Islet of Langerhans (tissue), 1 donor: ENCODE measurements at regions not wholly inside any gene's neighbourhood (a gene's known extent, or its start where the extent isn't known, plus 50 kb on each side); places are given as distances from the start of the nearest gene placed in this dataset.
A peak's percentile ranks its signal among the peaks of the same experiment; 100 is the strongest.
"Not testable (repeated sequence)": the region's sequence is repeated elsewhere in the genome, so short reads cannot be mapped to it uniquely, and the experiment has no call there.

Source experiments
- FAIRE-seq: peaks from one replicate; lab custom pipeline; 2011; peaks lifted over from hg19 to GRCh38; lab: Jason Lieb, UNC

DNA sequence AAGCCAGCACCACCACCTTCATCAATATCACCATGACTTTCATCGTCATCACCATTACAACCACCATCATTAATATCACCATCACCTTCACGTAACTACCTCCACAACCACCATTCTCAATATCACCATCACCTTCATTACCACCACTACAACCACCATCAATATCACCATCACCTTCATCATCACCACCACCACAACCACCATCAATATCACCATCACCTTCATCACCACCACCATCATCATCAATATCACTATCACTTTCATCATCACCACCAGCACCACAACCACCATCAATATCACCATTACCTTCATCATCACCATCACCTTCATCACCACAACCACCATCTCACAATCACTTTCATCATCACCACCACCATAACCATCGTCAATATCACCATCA, 225.3 kb upstream of the SULF2 start:
- no peak for FAIRE-seq

DNA sequence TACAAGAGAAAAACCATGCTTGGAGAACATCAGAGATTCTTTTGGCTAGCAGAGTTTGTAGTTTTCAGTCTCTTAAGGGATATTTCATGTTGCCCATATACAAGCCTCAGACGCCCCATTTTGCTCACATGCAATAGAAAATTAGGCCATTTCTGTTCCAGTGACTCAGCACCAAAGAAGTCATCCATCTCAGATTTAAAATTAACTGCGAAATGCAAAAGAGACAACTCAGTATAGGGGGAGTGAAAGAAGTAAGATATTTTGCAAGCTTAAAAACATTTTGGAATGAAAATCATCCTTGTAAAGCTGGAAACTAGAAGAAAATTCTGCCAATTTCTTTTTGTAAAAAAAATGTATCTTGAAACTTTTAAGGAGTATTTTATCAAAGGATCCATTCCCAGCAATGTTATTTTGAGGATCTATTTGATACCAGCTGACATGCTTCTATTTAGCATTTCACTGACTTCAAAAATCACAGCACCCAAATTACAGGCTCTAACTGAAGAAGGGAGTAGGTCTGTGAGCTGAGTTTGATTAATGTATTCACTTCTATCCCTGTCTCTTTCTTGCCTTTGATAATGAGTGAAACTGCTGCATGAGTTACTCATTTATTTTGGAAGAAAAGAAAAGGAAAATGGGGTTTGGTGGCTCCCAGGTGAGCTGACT, 223.7 kb upstream of the SULF2 start:
- FAIRE-seq: no peak

DNA sequence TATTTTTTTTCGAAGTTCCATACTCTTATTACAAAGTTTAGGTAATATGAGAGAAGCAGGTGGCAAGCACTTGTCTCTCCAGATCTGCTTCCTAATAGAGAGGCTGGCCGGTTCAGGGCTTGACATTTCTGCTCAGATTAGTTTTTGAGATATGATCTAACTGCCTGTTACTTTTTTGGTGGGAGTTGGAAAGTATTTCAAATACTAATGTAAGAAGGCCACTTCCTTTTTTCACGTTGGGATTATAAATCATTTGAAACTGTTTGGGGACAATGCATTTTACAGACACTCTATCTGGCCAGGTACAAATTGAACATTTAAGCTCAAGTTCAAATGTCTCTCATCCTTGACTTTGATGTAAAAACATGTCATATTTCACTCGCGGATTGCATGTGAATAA, 222.1 kb upstream of the SULF2 start:
- FAIRE-seq: no peak

DNA sequence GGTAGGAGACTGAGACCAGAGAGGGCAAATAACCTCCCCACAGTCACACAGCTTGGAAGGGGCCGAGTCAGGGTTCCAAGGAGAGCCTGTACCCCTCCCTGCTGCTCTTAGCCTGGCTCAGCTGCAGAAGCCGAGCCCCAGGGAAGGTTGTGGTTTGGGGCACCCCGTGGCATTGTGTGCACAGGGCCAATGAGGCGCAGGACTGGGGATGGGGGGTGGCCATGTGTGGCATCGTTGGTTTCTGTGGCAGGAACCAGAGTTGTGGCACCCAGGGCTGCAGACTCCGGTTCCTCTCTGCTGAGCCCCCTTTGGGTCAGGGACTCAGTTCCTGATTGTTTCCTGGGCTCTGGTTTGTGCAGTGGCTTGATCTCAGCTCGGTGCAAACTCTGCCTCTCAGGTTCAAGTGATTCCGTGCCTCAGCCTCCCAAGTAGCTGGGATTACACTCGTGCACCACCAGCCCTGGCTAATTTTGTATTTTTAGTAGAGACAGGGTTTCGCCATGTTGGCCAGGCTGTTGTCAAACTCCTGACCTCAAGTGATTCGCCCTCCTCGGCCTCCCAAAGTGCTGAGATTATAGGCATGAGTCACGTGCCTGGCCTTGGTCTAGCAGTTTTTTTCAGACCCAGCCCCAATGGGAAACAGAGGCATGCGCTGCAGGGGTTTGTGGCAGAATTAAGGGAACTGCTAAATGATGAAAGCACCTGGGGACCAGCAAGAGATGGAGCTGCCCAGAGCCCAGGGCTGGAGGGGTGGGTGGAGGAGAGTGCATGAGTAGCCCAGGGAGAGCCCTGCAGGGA, 221.0 kb upstream of the SULF2 start:
- no peak for FAIRE-seq

DNA sequence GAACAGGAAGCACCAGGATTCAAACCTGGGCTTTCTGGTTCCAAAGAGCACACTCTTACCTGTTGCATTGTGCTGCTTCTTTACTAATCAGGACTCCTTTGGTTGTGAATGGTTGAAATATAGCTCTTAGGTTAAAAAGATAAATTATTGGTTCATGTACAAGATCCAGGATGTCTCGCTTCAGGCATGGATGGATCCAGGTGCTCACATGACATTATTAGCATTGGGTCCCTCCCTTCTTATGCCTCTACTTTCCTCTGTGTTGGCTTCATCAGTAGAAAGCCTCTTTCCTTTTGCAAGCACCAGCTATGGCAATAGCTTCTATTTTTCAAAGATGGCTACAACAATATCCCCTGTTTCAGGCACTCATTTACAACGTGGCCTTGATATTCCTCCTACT, 217.7 kb upstream of the SULF2 start:
- no peak for FAIRE-seq

DNA sequence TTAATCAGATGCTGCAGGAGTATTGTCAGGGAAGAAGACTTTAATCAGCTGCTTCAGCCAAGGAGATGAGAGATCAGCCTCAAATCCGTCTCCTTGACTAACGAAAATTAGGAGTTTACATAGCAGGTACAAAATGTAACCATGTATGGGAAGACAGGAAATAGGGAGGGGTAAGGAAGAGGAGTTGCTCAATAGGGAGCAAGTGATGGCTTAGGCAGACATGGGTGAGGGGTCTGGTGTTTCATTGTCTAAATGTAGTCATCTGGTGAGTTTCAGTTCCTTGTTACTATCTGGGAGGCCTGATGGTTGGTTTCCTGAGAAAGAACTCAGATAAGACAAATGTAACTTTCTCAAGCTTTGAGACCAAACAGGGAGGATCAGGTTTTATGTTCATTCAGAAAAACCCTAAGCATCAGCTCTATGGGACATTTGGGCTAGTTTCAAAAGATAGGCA, 217.3 kb upstream of the SULF2 start:
- no peak for FAIRE-seq

DNA sequence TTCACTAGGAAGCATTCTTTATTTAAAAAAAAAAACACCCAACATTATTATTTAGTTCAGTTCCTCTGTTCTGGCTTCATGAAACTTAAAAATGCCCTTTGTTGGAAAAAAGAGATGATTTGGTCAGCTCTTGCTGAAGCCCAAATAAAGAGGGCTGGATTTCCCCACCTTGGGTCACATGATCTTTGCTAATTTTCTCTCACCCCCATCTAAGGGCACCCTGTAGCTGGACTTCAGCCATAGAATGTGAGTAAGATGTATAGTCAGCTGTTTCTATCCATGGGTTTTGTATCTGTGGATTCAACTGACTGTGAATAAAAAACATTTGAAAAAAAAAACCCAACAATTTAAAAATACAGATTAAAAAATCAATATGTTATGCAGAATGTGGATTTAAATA, 213.9 kb upstream of the SULF2 start:
- no peak for FAIRE-seq

DNA sequence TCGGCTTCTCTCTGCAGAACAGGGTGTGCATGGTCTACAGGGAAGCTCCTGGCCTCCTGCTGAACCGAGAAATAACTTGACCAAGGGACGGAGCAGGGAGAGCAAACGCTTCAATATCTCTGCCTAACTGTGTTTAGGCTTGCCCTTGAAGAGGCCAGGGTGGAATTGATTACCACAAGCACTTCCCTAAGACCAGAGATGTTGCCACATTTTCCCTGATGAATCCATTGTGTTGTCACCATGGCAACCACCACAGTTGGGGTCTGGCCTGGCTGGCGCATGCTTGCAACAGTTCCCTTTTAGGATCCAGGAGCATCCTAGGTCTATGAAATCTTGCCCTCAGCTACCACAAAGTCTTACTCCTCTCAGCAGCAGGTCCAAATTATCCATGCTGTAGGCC, 213.5 kb upstream of the SULF2 start:
- FAIRE-seq: no peak

DNA sequence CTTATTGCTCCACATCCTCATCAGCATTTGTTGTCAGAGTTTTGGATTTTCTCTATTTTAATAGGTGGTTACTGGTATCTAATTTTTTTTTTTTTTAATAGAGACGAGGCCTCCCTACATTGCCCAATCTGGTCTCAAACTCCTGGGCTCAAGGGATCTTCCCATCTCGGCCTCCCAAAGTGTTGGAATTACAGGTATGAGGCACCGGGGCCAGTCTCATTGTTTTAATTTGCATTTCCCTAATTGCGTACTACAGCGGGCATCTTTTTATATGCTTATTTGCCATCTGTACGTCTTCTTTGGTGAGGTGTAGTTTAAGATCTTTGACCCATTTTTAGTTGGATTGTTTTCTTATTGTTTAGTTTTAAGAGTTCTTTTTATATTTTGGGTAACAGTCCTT, 210.4 kb upstream of the SULF2 start:
- FAIRE-seq: no peak

DNA sequence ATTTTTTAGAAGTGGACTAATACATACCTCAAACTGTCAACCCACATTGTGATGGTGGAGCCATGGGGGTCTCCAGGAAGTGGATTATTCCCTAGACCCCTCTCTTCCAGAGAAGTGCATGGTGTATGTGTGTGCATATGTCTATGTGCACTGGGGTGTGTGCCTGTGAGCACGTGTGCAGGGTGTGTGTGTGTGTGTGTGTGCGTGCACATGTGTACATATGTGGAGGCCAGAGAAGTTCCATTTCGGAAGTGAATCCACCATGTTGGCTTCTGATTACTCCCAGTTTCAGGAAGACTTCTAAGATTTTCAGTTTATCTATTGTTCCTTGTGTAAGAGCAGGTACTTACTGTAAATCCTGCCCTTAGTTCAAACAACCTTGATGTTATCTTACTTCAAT, 208.5 kb upstream of the SULF2 start:
- no peak for FAIRE-seq

DNA sequence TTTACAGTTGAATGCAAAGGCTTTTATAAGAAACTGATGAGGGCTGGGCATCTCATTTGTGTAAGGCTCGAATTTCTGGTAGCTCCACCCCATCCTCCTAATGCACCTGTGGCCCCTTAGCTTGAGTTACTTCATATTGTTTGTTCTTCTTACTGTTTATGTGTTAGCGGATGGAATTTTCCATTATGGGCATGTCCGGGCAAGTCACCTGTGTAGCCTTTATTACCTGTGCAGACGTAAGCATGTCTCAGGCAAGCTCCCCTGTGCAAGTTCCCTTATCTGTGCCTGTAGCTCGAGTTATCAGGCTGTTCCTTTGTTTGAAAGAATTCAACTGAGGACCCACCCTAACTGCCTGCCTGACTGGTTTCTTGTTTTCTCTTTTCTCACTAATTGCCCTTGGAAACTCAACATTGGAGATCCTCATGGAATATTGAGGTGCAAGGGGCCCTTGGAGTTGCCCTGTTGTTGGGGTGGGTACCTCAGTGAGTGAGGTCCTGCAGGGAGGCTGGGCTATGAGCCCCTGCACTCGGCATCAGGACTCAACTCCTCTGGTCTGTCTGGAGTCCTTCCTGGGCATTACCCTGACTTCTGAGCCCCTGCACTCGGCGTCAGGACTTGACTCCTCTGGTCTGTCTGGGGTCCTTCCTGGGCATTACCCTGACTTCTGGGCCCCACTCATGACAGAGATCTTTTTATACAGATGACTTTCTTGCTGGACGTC, 207.9 kb upstream of the SULF2 start:
- FAIRE-seq: no peak

DNA sequence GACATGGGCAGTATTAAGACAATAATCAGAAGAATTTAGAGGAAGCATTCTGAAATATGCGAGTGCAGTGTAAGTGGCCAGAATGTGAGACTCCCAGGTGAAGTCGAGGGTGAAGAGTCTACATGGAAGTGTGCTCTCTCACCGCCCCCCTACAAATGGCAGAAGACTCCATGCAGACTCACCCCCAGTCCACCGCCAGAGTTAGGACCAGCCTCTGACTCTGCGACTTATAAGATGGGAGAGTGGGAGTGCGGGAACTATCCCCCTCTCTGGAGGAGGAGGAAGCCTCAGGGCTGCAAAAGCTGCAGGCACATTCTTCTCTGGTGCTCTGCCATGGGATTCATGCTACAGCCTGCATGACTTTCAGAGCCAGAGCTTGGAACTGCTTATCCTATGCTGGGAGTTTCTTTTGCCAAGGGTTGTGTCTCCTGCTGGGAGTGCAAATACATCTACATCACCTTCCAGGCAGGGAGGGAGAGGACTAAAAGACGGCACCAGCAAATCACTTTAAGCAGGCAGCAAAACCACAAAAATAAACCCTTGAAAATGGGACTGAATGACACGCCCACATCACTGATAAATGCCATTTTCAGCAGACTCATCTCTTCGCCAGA, 206.7 kb upstream of the SULF2 start:
- FAIRE-seq: no peak

DNA sequence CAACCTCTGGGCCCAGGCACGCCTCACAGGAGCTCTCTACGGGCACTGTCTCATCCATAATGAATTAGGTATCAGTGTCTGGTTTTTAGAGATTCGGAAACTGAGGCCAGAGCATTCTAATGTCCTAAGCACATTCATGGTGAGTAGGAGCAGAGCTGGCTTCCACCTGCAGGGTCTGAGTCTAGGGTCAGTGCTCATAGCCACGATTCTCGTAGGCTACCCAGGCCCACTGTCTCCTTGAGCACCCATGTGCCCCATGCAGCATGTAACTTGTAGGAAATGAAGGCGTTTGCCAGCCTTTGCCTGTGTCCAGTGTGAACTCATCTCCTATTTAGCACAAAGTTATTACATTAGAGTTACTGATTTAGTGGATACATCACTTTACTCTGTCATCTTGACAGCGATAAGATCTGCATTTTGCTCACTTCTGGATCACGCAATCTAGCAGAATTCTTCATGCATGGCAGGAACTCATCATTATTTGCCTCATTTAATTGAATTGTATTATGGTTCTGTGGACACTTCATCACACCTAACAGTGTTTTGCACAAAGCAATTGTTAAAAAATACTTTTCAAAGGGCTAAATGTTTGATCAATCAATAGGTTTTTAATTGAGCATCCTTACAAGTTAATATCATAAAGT, 205.3 kb upstream of the SULF2 start:
- FAIRE-seq: peak; percentile 65

DNA sequence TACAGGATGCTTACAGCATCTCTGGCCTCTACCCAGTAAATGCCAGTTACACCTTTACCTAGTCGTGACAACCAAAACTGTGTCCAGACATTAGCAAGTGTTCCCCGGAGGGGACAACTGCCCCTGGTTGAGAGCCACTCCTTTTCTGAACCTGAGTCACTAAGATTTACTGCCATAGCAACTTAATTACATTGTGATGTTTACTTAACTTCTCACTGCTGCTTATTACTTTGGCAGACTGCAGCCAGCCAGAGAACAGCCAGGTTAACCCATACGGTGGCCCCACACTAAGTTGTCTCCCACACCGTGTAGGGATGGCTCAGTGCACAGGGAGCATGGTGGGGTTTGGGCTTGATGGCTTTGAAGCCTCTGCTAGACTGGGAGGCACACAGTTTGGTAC, 204.7 kb upstream of the SULF2 start:
- FAIRE-seq: peak; percentile 43

DNA sequence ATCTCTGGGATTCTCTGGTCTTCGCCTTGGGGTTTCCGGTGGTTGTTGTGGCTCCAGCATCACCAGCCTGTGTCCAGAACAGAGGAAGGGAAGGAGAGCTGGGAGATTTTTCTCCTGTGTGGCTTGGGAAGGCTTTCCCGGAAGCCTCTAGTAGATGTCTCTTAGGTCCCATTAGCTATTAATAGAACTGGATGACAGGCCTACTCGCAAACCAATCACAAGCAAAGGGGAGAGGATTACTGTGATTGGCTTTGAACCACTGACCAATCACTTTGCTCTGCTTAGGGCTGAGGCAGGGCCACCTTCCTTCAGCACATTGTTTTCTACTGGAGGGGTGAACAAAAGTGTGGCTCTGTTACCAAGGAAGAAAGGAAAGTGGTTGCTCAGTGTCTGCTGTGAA, 203.4 kb upstream of the SULF2 start:
- peak; percentile 84 for FAIRE-seq

DNA sequence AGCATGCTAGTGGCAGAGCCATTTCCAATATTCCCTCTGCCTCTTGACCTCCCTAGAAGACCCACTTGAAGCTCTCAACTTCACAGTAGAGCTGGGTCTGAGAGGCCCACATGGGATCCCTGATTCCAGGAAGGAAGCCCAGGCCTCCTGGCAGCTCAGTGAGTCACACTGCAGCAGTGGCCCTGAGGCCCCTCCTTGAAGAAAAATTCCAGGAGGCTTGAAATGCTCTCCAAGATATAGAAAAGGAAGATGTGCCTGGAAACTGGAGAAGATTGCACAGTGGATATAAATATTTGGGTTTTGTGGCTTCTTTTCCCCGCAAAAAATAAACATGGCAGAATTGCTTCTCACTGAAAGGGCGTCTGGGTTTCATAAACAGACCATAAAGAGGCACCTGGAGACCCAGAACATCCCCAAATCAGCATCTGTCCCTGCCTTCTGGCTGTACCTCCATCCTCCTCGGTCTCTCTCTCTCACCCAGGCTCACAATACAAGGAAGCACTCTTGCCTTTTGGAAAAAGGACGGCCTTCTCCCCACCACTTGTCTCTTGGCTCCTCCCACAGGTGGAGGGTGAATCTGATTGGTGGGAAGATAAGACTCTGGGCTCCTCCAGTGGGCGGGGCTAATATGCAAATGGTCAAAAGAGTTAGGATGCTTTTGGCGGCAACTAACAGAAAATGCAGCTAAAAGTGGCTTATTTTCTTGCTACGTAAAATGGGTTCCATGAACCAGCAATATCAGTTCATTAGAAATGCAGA, 200.0 kb upstream of the SULF2 start:
- FAIRE-seq: no peak

DNA sequence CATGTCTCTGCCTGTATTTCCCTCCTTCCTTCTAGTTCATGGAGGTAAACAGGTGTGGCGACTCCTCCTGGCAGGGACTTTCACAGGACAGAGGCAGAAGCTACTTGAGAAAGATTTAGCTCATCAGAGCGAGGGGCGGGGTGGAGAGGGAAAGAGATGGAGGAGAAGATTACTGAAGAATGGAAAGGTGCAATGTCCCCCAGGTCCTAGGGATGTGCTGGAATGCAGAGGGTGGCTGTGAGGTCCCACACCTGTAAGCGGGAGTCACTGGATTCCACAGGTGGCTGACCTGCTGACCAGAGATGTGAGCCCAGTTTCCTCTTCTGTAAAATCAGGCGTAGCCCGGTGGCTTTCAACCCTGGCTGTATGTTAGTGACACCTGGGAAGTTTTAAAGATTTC, 199.2 kb upstream of the SULF2 start:
- FAIRE-seq: no peak

DNA sequence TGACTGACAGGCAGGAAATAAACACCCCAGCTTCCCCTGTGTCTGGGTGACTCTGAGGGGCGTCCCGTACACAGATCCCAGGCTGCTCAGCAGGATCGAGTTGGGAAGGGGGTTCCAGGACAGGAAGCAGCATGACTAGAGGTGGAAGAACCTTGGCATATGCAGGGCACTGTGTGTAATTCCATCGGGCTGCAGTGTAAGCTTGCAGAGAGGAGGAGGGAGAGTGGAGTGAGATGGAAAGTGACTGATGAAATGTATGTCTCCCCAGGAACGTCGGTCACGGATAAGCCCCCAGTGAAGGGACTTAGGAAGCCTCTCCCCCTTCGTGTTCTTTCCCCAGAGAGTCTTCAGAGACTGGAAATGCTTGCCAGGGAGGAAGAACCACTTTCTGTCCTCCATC, 198.4 kb upstream of the SULF2 start:
- not testable (repeated sequence) for FAIRE-seq

DNA sequence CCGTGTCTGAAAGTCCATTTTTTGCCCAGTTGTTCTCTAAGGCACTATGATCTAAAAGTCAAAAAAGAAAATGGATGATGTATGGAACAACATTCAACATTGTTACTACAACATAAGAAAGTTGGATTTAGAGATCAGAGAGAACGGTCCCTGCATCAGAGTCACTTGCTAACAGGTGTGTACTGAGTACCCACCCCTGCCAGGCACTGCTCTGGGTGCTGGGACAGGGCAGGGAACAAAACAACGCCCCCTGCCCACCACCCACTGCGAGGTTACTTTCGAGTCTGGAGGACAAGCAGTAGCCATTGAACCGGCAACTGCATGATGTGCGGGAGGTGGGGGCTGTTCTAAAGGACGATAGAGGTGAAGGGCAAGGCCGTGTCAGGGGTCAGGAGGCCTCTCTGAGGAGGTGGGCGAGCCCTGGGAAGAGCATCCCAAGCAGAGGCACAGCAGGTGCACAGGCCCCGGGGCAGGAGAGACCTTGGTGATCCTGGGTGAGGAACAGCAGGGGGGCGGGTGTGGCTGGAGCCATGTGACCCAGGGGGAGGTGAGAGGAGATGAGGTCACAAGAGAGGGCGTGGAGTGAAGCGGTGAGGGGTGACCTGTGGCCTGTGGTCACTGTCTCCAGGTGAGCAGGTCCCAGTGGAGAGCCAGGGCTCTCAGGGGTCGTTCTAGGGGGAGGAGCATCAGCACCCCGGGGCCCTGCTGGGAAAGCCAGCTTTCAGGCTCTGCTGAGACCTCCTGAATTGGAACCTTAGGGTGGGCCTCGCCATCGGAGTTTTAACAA, 197.5 kb upstream of the SULF2 start:
- FAIRE-seq: no peak

DNA sequence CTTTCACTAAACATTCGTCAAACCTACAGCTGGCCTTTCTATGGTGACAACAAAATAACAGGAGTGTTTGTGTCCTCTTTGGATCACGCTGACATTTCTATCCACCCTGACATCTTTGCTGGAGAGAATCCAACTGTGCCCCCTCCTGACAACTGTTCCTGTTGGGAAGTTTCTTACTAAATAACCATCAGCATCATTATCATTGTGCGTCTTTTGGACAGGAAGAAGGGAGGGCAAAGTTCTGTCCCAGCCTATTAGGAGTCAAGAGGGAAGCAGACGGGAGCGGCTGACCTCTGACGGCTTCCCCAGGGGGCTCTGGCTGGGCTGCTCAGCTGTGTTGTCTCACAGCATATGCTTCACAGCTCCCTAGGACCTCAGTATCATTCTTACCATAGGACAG, 195.9 kb upstream of the SULF2 start:
- no peak for FAIRE-seq
